ENCODE measurements at regions not wholly inside any gene's neighbourhood (a gene's known extent, or its start where the extent isn't known, plus 50 kb on each side); places are given as distances from the start of the nearest gene placed in this dataset.

DNA sequence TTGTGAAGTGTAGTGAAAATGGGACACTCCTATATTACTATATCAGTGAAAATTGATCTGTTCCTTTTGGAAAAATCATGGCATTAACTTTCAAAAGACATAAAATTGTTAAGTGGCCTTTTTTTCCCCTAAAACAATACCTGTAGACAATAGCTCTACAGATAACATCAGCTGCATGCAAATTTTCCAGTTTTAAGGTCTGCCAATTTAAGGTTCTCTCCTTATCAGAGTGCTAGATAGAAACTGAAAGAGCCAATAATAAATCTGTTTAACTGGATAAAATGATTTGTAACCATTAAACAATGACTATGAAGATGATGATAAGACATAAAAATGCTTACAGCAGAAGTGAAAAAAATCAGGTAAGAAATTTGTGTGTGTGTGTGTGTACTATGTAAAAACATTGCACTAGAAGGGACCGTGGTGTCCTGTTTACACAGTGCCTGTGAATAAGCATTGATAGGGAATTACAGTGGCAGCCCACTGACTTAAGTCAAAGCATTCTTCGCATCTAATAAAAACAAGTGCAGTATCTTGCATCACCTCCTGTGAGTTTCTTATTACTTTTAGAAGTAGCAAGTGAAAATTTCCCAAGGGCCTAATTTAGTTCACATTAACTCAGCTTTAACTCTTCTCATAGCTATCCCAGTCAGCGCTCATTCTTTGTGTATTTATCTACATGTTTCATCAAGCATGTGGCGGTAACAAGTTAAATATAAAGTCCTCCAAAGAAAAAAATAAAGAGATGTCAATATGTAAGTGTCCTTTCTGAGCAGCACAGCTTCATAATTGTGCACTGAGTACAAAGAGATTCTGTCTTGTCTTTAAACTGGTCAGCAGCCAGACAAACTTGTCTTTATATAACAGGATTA, 261.9 kb downstream of the ARL4A start:
- no peak for DNase-seq

DNA sequence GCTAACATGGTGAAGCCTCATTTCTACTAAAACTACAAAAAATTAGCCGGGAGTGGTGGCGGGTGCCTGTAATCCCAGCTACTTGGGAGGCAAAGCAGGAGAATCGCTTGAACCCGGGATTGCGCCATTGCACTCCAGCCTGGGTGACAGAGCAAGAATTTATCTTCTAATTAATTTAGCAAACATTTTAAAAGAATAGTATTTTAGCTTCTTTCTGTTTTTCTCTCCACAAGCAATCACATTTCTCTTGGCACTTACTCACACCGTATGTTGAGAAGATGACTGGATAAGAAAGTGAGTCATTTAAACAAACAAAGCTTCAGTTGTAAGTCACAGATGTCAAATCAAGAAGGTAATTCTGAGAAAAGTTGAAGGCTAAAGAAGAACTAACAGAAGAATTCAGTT, 264.0 kb downstream of the ARL4A start:
- DNase-seq, result no peak

DNA sequence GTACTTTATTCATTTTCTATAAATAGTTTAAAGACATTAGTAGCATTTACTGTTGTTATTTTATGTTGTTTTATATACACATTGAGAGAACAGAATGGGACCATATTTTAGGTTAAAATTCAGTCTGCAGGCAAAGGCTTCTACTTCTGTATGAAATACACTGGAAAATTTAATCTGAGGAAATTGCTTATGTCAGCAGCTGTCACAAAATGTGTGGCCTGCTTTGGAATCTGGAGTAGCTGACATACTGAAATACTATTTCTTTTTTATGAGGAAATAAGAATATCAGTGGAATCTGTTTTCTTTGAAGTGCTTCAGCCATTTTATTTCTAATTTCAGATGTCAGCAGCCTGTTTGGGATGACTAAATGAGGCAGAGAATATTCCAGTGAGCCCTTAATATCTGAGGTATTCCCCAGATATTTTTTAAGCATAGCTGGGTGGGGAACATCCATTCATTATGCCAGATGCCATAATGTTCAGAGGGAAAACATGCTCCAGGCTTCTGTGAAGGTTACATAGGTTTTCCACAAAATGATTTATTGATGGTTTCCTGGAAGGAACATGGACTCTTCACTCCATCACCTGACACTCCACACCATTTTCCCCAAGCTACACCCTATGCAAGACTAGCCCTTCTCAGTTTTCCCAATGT, 267.1 kb downstream of the ARL4A start:
- DNase-seq, result no peak

DNA sequence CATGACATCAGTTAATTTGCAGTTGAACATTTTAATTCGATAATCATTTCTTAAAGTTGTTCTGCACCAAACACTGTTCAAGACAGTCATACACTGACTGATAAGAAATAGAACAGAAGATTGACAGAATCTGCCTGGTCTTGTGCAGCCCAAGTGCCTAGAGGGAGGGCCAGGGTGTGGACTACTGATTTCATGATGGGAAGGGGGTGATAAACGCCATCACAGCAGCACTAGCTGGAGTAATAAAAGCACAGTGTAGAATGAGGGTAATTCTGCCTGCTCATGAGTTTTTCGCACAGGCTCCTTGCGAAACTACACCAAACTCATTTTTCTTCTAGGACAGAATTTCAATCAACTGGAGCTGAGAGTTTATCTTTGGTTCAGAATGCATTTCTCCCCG, 270.1 kb downstream of the ARL4A start:
- no peak for DNase-seq

DNA sequence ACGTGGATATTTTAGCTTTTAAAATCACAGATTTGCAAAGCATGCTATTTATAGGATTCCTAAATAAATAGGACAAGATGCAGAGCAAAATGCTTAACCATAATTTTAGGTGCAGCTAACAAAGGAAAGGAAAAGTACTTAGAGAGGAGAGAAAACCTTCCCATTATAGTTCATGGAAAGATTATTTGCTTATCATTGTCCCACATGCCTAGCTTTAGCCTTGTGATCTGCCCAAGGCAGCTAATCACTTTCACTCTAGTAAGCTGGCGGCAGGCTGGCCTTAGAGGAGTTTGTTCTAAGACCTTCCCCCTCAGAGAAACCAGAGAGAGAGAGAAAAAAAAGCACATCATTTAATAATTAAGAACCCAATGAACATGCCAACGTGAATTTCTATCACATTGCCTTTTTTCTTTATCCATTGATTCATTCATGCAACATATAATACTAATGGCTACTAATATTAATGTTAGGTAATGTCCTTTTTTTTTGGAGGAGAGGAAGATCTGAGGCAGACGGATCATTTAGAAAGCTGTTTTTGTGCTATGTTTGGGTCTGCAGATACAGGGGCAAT, 274.6 kb downstream of the ARL4A start:
- no peak for DNase-seq

DNA sequence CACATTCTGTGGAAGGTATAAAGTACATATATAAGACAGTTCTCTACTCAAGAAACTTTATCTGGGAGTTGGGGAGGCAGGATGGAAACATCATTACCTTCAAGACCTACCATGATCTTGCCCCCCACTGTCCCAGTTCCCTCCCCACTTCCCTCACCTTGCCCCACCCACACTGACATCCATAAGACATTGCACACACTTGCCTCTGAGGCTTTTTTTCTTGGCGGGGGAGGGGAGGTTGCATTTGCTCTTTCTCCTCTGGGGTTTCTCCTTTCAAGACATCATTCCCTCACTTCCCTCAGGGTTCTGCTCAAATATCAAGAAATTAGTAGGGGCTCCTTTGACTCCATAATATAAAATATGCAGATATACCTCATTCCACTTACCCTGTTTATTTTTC, 276.0 kb downstream of the ARL4A start:
- DNase-seq, result no peak

DNA sequence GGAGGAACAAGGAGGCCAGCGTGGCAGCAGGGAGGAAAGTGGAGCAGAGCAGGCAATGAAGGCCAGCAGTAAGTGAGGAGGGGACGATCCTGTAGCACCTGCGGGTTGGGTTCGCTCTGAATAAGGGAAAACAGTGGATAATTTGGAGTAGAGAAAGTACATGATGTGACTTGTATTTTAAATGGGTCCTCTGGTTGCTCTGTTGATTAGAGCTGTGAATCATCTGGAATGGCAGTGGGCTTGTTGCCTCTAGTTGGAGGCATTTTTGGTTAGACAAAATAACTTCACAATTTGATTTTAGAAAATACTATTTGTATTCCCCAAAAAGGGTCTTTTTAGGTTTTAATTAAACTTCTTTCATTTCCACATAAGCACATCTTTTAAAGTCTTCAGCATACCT, 277.4 kb downstream of the ARL4A start:
- DNase-seq, result no peak

DNA sequence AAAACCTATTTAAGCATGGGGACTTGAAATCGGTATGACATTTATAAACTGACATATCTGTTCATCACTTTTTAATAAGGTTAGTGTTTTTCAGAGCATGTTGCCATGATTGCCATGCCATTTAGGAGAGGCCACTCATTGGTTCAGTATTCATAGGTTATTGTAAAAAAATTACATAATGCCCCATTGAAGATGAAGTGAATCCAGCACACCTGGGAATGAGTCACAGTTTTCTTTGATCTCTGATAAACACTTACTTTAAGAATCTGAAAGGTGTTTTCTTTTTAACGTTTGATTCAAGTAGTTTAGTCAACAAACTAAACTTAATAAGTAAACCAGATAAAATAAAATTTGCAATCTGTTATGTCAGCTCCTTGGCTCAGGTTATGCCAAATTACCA, 278.3 kb downstream of the ARL4A start:
- DNase-seq, result no peak

DNA sequence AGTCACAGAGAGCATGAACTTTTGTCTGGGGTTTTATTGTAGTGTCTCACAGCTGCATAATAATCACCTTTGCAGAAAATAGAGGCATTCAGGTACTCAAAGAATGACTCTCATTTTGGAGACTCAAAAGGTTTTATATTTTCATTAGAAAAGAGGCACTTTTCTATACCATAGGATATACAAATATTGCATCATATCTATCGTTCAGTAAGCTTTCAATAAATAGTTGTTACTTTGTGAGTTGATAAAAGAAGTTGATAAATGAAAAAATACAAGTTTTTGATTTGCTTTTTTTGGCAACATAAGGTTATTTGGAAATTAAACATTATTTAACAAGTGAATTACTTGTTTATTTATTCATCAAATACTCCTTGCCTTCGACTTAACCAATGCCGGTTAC, 279.9 kb downstream of the ARL4A start:
- no peak for DNase-seq

DNA sequence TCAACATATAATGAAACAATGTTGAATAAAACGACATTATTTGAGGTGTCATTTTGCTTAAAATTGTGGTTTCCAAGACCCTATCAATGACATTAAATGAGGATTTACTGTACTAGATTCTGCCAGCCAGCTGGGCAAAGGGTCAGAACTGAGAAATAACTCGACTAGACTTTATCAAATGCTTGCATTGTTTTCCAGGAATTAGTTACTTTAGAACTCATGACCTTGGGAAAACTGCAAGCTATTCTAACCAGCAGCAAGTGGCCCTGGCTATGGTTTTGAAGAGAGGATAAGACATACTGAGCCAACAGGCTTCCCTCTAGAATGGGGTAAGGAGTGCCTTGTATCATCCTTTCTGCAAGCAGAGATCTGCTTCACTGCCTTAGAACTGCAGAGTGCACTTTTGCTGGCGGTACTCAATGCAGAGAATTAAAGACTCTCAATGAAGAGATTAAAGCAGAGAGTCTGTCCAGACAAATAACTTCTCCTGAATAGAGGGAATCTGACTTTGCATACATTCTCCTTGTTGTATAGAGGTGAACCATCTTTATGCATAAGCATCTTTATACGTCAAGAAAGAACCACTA, 281.5 kb downstream of the ARL4A start:
- no peak for DNase-seq

DNA sequence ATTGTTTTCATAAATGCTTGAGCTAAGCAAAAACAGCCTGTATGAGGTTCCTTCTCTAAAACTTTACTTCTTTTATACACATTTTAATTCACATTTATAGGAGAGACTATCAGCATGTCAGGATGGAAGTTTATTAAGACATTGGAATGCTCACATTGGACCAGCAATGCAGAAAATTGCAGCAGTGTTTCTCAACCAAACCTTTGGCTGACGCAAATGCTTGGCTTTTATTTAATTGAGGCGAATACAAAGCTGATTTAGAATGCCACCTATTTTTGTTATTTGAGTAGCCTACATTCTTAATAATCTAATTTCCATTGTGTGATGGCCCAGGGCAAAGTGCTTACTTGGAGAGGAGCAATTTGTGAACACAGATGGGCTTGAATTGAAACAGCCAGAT, 283.2 kb downstream of the ARL4A start:
- DNase-seq, result no peak

DNA sequence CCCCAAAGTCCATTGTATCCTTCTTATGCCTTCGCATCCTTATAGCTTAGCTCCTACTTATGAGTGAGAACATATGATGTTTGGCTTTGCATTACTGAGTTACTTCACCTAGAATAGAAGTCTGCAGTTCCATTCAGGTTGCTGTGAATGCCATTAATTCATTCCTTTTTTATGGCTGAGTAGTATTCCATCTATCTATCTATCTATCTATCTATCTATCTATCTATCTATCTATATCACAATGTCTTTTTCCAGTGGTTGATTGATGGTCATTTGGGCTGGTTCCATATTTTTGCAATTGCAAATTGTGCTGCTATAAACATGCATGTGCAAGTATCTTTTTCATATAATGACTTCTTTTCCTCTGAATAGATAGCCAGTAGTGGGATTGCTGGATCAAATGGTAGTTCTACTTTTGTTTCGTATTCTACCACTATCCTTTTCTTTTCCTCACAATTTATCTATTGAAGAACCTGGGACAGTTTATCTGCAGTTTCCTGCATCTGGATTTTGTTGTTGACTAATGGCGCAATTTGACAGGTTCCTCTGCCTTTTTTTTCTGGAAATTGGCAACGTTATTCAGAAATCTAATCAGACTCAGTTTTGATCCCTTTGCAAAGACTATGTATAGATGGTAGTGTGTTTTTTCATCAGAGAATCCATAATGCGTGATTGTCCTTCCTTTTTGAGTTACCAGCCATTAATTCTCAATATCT, 287.2 kb downstream of the ARL4A start:
- DNase-seq, result no peak

DNA sequence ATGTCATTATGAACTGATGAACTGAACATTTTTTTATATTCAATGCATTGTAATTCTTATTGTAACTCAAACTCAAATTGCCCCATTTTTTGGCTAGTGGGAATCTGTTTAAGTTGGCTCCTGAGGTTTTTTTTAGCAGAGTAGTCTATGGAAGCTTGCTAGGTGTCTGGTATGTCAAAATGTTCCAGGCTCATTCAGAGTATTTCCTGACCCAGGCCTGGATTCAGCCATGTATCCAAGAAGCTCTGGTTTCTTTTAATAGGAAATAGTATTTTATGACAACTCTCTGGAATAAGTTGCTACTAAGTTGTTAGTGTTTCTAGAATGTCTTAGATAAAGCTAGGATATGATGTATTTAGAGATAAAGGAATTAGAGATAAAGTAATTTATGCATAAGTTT, 288.0 kb downstream of the ARL4A start:
- DNase-seq, result no peak

DNA sequence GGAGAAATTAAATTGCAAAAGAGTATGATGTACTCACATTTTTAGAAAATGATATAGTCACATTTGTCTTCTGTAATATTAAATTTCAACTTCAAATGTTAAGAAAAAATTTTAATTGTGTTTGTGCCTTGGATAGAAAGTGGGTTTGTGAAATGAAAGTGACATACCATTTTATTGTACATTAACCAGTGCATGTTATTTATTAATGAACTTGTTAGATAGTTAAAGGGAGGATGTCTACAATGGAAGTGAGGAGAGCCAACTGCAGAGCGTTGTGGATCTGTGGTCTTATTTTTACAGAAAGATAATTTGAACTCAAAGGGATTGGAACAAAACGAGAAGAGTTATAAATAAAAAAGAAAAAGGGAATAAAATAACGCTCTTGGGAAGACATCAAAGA, 291.7 kb downstream of the ARL4A start:
- no peak for DNase-seq

DNA sequence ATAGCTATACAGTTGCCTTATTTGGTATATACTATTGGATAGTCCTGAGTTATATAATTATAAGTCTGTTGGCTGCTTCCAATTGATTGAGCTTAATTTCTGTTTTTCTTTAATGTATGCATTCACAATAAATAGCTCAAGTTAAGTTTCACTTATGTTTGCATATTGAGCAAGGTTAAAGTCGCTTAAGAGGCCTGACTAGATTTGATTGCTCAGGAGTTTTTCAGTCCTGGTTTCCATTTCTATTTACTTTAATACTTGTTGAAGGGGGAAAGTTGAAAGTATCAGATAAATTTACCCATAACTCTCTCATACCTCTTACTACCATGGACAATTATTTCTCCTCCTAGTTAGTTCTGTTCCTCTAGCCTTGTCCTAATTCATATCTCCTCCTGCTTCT, 294.7 kb downstream of the ARL4A start:
- no peak for DNase-seq

DNA sequence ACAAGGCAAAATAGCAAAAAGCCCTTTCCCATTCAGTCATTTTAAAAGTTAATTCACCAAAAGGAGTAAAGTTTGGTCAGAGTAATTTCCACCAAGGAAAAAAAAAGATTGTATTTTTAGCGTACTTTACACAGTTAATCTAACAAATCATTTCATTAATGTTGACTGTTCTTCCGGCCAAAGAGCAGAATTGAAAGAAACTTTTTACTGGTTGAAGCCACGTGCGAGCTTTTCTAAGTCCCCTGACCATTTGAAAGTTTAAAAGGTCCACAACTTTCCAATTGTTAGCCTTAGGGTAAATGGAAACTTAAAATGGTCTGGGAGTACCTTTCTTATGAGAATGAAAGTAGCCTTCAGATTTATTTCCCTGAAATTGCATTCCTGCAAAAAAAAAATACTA, 296.7 kb downstream of the ARL4A start:
- no peak for DNase-seq

DNA sequence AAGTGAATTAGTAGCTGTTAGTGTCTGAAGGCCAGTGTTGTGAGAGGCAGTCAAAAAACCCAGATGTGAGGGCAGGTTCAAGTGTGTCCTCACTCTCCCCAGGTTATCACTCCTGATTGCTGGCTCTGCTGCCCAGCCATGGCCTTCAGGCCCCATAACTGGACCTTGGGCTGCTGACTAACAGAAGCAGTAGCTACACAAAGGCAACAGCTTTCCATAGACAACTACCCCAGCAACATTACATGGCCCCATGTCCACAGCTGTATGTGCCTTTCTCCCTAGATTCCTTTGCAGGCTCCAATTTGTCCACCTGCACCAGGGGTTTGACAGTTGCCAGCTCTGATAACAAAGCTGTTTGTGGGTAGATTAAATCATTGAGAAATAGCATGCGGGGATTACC, 297.8 kb downstream of the ARL4A start:
- no peak for DNase-seq

DNA sequence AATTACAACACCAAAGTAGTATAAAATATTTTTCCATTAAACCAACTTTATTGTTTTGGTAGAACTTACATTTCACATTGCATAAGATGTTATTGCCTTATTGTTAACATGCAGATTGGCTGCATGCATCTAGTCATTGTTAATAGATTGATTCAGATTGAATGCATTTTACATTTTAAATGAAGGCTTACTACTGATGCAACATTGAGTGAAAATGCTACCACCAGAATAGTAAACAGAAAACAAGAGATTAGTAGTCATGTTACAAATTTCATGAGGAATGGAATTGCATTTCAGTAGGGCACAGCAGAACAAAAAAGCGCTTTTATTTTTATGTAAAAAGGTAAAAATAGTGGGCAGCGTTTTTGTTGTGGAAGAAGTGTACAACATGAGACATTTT, 298.3 kb downstream of the ARL4A start:
- DNase-seq, result no peak

DNA sequence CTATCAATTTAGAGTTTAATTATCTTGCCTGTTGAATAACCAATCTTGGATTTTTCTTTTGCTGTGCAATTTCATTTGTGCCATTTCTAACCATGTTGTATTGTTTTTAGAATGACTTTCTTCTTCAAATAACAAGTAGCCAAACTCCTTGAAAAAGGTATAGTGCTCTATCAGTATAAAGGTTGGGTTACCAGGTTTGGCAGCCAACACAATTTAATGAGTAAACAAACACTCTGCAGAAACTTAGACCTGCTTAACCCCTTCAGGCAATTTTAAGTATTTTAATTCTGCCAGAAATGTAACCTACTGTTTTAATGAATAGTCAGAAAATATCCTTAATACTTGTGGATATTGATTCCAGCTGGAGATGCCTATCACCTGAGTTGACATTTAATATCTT, 299.8 kb downstream of the ARL4A start:
- no peak for DNase-seq

DNA sequence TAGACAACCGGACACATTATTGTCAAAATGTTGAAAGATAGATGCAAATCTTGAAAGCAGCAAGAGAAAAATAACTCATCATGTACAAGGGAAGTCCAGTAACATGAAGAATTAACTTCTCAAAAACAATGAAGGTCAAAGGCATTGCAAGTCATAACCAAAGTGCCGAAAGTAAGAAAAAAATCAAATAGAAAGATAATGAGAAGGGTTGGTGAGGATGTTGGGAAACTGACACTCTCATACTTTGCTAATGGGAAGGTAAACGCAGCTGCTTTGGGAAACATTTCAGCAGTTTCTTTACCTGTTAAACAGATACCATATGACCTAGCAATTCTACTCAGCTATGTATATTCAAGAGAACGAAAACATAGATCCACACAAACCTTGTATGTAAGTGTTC, 303.0 kb downstream of the ARL4A start:
- DNase-seq, result no peak

DNA sequence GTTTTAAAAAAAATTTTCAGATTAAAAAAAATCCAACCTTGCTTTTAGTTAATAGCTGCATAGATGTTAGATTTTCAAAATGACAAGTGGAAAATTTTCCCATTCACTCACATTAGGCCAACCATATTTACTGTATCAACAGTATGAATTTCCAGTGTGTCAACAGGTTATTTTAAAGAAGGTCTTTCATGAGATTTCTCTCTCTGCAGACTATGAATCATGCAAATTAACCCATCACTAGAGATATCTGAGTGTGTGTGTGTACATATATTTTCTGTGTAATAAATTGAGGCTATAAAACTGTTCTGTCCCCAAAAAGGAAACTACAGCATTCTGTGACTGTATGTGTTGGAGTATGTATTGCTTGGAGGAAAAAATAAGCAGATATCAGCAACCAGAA, 305.6 kb downstream of the ARL4A start:
- DNase-seq, result no peak

DNA sequence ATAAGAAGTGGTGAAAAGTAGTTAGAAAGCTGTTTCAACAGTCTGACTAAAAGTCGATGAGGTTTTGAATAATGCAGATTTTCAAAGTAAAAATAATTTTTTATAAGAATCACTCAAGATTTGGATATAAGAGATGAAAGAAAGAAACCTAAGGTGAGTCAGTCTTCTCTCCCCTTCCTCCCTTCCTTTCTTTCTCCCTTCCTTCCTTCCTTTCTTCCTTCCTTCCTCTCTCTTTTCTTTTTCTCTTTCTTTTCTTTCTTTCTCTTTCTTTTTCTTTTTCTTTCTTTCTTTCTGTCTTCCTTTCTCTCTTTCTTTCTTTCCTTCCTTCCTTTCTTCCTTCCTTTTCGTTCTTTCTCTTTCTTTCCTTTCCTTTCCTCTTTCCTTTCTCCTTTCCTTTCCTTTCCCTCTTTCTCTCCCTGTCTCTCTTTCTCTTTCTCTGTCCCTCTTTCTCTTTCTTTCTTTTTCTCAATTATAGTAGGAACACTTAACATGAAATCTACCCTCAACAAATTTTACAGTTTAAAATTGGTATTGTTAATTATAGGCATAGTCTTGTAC, 308.6 kb downstream of the ARL4A start:
- no peak for DNase-seq

DNA sequence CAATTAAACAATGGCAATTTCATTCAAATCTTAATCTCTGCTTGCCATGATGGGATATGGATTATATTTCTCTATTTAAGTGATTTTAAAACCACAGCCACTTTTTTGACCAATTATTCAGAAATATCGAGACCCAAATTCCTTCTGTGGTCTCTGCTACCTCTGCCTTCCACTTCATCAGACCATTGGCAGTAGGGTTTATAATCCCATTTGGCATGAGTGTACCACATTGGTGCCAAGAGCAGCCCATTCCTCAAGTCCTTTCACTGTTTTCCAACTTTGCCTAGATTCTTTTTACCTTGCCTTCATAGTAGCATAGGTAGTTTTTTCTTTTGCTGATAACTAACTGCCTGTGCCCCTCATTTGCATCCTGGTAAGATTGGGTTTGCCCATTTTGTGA, 319.9 kb downstream of the ARL4A start:
- DNase-seq, result no peak

Measured in stimulated activated CD4-positive, alpha-beta T cell treated with anti-CD3 and anti-CD28 coated beads, Interleukin-2, amount 100 ng/mL, for 24 hours (primary cell).